ENCODE measurements at regions not wholly inside any gene's neighbourhood (a gene's known extent, or its start where the extent isn't known, plus 50 kb on each side); places are given as distances from the start of the nearest gene placed in this dataset.
"Not testable (repeated sequence)": the region's sequence is repeated elsewhere in the genome, so short reads cannot be mapped to it uniquely, and the experiment has no call there.

DNA sequence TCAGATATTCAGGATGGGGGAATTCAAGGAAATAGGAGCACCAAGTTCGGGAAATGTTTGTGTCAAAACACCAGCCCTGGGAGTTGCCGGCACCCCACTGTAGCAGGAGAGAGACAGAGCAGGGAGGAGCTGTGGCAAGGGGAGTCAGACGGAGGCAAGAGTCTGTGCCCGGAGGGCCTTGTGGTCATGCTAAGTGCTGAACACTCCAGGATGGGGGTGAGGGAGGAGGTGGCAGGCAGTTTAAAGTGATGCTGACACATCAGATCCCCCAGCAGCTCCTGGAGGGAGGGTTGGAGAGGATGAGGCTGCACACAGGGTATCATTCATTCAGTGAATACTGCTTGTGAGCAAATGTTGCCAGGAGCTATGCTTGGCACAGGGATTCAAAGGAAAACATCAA is 150.3 kb upstream of the ETV3 start:
- no peak for DNase-seq

DNA sequence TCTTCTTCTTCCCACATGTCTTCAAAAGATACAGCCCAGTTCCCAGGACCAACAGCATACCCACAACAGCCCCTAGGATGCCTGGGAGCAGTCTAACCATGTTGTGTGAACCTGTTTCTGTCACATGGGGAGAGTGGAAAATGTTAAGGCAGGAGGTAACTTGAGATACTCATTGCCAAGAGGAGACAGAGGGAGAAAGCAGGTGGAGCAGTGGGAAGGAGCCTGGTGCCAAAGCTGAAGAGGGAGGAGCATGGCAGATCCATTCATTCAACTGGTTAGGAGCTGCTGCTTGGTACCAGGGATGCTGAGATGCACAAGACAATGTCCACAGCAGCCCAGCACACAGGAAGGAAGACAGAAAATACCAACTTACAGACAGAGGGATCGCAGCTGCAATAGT is 149.8 kb upstream of the ETV3 start:
- no peak for DNase-seq

DNA sequence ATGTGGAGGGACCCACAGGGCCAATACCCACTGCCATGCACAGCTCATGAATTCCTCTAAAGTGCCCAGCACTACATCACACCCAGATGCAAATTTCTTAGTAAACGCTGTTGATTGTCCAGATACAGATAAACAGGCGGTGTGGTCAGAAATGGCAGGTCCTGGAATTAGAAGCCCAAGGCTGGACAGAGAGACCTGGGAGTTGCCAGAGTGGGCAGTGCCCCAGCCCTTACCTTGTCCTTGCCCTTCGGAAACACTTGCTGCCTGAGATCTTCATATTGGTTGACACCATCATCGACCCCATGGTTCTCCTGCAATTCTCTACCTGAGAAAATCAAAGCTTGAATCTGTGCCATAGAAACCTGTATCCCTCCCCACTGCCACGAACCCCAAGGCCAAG is 149.3 kb upstream of the ETV3 start:
- no peak for DNase-seq

DNA sequence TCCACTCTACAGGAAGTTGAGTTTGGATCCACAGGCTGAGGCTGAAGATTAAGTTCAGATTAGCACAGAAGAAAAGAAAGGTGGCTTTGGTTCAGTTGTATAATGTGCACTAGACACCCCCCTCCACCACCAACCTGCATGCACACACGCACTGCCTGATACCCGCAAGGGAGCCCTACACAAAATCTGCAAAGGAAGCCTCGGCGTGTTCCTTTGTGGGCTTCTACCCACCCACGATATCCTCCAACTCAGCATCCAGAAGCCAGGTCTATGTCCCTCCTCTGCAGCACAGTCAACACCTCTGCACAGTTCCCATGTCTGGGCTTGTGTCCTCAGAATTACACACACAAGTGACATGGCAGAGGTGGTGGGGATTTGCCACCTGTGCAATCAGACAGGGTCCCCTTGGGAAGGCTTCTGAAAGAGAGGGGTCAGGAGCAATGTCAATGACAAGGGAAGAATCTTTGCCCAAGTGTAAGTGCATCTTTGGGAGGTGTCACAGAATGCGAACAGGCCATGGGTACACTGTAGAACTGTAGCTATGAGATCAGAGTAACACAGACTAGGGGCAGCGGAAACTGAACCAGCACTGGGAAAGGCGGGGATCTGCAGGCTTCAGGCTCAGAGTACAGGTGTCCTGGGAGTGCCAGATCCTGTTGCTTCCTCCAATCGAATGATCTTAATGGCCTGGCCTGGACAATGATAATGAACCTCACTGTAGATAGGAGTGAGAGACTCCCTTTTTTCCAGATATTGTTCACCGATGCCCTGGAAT is 148.6 kb upstream of the ETV3 start:
- no peak for DNase-seq

DNA sequence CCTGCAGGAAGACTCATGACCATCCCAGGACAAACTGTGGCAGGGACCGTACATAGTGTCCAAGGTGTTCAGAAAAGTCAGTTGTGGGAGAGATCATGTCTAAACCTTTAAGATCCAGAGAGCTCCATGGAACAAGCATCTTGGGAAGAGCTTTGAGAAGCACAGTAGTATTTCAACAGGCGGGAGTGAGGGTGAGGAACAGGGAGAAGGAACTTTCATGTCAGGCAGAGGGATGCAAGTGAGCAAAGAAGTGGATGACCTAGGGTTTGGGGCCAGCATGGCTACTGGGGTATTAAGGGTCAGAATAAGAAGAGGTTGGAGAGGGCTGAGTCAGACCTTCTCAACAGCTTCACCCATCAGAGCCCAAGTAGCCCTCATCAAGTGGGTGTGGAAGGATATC is 147.9 kb upstream of the ETV3 start:
- no peak for DNase-seq

DNA sequence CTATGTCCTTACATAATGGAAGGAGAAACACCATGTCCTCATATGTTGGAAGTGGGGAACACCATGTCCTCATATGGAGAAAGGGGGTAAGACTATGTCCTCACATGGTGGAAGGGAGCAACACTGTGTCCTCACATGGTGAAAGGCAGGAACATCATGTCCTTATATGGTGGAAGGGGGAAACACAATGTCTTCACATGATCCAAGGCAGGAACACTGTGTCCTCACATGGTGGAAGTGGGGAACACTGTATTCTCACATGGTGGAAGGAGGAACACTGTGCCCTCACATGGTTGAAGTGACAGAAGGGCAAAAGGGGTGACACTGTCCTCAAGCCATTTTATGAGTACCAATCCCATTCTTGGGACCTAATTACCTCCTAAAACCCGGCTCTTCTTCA is 146.3 kb upstream of the ETV3 start:
- no peak for DNase-seq

DNA sequence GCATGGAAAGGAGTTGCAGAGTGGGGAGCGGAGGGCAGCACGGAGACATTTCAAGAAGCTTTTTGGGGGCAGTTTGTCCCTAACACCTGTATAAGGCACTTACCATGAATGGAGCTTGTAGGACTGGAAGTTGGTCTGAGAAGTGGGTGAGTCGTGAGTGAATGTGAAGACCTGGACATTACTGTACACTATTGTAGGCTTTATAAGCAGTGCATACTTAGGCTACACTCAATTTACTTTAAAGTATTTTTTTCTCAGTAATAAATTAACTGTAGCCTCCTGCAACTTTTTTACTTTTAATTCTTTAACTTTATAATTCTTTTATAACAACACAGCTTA is 141.6 kb upstream of the ETV3 start:
- DNase-seq = no peak

DNA sequence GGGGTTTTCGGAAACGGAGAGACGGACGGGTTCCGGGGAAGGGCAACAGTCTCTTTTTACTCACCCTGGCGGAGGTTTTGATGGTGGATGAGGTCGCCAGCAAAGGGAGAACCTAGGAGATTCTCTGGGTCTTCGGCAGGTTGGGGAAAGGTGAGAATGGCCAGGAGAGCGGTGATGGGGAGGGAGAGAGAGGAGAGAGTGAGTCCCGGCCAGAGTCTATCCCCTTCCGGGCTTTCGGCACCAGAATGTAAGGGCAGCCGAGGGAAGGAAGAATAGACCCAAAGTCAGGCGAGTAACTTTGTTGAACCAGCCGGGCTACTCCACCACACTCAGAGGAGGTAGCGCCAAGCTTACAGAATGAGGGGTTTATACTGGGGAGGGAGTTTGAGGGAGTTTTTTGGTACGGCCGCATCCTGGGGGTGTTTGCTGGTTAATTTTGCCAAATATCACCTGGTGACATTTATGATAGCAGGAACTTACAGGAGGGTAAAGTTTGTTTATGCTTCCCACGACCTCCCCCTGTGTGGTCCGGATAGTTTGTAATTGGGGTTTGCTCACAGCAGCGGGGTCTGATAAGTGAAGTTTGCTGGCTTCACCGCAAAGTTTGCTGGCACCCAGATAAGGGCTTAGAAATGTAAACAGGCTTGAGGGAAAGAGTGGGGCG is 141.1 kb upstream of the ETV3 start:
- DNase-seq = no peak

DNA sequence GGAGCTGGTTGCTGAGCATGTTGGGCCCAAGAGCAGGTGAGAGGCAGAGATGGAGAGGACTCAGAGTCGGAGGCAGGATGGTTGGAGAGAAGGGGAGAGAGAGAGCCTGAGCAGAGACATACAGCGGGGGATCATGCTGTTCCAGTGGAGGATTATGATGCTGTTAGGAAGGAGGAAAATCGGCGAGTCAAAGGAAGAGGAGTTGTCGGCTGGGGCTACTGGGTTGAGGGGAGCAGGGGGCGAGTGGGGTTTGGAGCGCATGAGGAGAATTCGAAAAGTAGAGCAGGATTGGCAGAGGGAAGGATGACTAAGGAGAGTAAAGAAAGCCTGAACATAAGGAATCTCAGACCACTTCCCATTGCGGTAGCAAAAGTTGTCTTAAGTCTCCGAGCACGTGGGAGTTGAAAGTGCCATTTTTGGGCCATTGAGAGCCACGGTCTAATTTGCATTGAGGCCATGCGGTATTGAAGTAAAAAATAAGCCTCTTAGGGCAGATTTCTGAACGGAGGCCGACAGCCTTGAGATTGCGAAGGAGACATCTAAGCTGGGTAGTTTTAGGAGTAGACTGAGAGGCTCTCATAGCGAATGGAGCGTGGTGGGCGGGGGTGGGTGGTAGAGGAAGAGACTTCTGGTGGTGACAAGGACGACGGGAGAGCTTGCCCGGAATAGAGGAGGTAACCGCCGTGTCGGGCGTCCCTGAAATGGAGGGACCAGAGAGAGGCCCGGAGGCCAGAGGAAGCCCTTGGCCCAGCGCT is 140.4 kb upstream of the ETV3 start:
- DNase-seq = no peak

DNA sequence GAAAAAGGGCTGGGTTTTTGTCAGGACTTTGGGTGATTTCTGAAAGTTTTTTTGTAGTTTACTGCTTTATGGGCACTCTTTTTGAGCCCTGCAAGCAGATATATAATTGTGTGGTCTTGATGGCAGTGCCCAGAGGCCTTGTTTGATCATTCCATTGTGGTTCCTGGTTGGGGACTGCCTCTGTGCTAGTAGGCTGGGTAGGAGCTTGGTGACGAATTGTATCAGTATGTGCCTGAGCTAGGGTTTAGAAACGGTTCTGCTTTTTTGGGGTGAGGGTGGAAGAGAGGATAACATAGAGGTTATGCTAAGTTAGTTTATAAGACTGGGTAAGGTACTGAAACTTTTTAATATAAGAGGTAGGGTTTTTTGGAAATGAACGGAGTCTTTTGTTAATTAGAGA is 139.7 kb upstream of the ETV3 start:
- DNase-seq = no peak

DNA sequence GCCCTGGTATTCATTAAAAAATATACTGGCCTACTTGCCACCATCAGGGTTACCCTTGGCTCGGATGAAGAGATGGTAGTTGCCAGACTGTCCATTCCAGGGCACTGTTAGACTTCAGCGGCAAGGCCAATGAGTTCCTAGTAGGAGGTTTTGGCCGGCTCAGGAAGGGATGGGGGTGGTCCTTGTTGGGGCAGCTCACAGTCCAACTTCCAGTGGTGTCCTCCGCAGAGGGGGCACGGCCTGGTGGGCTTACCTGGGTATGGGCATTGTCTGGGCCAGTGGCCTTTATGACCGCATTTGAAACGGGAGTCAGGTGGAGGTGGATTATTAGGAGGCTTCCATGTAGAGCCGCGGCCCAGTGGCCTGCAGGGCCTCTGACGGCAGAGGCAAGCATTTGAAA is 139.1 kb upstream of the ETV3 start:
- no peak for DNase-seq

DNA sequence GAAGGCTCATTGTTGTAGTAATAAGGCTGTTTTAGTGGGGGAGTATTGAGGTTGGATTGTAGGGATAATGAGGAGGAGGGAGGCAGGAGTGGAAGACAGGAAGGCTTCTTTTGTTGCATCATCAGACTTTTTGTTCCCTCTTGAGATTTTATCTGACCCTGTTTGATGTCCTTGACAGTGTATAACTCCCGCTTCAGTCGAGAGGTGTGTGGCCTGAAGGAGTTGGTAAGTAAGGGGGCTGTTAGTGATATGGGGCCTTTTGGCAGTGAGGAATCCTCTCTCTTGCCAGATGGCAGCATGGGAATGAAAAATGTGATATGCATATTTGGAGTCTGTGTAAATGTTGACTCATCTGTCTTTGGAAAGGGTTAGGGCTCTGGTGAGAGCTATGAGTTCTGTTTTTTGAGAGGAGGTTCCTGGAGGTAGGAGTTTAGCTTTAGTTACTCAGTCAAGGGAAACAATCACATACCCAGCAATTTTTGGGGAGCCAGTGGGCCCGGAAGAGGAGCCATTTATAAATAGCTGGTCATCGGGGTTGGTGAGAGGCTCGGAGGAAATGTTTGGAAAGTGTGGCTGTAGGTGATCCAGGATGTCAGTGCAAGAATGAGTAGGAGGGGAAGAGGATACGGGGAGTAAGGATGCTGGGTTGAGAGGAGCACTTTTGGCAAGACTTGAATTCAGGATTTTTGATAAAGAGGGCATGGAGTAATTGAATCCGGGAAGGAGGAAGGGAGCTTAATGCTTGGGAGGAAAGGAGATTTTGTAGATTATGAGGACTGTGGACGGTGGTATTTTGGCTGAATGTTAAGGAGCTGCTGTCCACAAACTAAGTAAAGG is 136.7 kb upstream of the ETV3 start:
- DNase-seq = peak; percentile 66

DNA sequence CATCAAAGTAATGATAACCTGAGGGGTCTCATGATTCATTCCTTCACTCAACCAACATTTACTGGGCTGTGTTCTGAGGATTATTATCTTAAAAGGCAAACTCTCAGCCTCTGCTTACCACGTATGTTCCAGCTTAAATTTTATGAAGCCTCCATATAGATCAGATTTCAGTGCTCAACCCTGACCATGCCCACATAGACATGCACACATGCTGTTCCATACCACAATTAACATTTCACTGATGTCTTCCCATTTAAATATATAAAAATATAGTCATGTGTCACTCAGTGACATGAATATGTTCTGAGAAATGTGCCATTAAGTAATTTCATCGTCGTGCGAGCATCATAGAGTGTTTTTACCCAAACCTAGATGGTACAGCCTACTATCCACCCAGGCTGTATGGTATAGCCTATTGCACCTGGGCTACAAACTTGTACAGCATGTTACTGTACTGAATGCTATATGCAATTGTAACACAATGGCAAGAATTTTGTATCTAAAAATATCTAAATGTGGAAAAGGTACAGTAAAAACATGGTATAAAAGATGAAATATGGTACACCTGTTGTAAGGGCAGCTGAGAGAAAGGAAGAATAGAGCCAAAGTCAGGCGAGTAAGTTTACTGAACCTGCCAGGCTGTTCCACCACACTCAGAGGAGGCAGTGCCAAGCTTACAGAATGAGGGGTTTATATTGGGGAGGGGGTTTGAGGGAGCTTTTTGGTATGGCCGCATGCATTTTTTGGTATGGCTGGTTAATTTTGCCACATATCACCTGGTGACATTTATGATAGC is 134.7 kb upstream of the ETV3 start:
- DNase-seq = no peak

DNA sequence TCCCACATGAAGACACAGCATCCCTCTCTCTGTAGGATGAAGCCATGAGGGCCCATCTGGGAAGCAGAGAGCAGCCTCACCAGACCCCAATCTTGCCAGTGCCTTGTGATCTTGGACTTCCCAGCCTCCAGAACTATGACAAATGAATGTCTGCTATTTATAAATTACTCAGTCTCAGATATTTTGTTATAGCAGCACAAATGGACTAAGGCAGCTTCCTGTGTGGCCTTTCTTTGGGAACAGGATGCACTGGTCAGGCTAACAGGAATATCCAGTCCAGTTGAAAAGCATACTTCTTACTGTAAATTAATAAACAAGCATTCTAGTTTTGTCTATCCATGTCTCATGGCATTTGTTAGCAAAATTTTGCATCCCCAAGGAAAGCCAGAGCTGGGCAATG is 134.1 kb upstream of the ETV3 start:
- DNase-seq = no peak

DNA sequence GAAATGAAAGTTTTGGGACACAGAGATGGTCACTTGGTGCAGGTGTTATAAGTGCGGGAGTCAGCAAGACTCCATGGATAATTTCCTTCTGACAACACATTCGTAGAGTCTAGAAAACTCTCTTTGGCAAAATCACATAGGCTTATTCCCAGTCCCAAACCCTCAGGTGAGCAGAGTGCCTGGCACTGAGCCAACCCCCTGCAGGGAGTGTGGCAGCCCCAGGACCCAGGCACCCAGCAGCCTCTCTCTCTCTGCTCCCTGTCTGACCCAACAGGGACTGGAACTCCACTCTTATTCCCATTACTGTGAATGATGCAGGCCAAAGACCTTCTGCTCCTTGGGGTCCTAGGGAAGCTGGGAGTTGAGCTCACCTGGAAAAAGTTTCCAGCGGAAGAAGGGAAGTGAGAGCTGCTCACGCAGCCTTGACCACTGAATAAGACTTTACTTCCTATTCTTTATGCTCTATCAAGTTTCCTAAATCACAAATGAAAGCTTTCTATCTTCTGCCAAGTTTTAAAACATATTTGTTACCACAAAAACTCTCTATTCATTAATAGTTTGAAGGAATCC is 132.6 kb upstream of the ETV3 start:
- no peak for DNase-seq

DNA sequence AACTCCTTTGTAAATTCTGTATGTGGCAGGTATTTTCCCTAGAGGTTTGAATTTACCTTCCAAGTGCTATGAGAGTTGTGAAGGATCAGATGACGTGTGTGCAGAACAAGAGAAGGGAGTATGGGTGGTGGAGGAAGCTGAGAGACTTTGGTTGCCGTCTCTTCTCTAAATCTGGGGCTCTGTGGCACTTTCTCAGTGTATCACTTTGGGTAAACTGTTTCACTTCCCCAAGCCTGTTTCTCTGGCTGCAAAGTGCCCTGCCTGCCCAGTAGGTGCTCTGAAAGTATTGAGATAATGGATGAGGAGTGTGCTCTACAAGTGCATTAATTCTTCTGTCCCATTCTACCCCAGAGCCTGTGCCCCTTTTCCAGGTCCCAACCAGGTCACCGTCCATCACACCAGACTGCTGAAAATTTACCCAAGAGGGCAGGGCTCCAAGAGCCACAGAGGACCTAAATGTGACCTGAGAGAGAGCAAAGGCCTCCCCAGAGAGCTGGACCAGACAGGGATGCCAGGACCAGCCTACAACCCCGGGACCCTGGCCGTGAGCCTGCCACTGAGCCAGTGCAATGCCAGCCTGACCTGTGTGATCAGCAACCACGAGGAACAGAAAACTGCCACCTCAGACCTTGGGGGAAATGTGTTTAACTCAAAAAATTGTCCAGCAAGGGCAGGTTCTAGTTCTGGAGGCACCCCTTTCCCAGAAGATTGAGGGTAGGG is 131.6 kb upstream of the ETV3 start:
- DNase-seq = no peak

DNA sequence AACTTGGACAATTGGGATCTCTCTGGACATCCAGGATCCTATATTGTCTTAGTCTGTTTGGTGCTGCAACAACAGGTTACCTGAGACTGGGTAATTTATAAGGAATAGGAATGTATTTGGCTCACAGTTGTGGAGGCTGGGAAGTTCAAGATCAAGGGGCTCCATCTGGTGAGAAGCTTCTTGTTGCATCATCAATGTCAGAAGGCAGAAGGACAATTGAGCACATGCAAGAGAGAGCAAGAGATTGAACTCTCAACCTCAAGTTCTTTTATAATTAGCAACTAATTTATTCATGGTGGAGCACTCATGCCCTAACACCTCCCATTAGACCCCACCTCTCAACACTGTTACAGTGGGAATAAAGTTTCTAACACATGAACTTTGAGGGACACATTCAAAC is 124.7 kb upstream of the ETV3 start:
- DNase-seq = no peak

DNA sequence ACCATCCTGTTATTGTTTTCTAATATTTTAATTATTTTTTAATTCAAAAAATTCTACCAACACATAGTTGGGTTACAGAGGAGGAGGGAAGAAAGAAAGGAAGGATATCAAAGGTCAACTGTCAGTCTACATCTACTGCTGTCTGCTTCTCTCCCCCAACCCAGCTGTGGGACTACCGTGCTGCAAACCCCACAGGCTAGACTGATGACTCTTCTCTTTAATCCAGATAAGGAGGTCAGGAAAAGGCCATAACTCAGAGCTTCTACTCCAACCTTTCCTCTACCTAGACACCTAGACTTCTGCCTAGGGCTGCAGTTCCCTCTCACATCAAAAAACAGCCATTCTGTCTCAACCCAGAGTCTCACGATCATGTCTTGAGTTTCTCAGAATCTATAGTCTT is 124.2 kb upstream of the ETV3 start:
- DNase-seq = no peak

DNA sequence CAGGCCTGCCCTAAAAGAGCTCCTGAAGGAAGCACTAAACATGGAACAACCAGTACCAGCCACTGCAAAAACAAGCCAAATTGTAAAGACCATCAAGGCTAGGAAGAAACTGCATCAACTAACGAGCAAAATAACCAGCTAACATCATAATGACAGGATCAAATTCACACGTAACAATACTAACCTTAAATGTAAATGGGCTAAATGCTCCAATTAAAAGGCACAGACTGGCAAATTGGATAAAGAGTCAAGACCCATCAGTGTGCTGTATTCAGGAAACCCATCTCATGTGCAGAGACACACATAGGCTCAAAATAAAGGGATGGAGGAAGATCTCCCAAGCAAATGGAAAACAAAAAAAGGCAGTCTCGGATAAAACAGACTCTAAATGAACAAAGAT is 117.7 kb upstream of the ETV3 start:
- DNase-seq = not testable (repeated sequence)

DNA sequence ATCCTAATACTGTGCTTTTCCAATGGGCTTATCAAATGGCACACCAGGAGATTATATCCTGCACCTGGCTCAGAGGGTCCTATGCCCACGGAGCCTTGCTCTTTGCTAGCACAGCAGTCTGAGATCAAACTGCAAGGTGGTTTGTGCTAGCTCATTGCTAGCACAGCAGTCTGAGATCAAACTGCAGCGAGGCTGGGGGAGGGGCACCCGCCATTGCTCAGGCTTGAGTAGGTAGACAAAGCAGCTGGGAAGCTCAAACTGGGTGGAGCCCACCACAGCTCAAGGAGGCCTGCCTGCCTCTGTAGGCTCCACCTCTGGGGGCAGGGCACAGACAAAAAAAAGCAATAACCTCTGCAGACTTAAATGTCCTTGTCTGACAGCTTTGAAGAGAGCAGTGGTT is 116.0 kb upstream of the ETV3 start:
- not testable (repeated sequence) for DNase-seq

DNA sequence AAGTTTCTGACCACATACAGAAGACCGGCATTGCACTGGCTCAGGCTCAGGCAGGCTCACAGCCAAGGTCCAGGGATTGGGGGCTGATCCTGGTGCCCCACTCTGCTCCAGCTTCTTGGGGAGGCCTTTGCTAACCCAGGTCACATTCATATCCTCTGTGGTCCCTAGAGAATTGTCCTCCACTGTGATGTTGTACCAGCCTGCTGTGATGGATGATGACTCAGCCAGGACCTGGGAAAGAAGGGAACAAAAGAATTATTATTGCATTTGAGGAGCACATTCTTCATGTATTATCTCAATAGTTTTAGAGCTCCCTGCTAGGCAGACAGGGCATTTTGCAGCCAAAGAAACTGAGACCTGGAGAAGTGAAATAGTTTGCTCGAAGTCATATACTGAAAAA is 114.3 kb upstream of the ETV3 start:
- peak; percentile 71 for DNase-seq
